NOMO-1 treated with DMSO at 0.1 percent for 48 hours (cell line): ENCODE measurements at regions not wholly inside any gene's neighbourhood (a gene's known extent, or its start where the extent isn't known, plus 50 kb on each side); places are given as distances from the start of the nearest gene placed in this dataset.

ENCODE experiments used
- DNase-seq: peaks from one replicate; lab custom pipeline; 2025; ENCODE audit not compliant: unreplicated experiment; lab: John Stamatoyannopoulos, UW

GRCh38 chr18:60965856-60966255 lies 367.4 kb upstream of the CDH20 start:
- no peak for DNase-seq

GRCh38 chr18:60966876-60967275 lies 366.4 kb upstream of the CDH20 start:
- DNase-seq = no peak

- DNase-seq = no peak
Observed at GRCh38 chr18:60975420-60975819, 357.8 kb upstream of the CDH20 start.

- no peak for DNase-seq
Observed at GRCh38 chr18:60976976-60977375, 356.3 kb upstream of the CDH20 start.

- no peak for DNase-seq
Observed at GRCh38 chr18:60978338-60978737, 354.9 kb upstream of the CDH20 start.

- DNase-seq = no peak
Observed at GRCh38 chr18:60980422-60981005, 352.7 kb upstream of the CDH20 start.

- DNase-seq = no peak
Observed at GRCh38 chr18:60981682-60982328, 351.4 kb upstream of the CDH20 start.

DNA sequence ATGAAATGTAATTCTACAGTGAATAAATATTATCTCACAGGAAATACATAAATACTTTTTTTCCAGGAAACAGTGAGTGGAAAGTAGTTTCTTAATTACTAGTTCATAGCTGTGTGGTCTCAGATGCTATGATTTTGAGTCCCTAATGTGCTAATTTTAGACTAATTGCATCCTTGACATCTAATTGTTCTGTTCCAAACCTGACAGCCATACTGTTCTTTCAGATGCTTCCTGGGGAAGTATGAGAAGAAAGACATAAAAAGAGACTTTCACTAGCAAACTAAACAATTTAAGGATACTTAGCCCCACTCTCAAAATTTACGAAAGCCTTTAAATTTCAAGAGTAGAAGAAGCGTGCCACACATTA lies 350.9 kb upstream of the CDH20 start:
- DNase-seq = no peak

DNA sequence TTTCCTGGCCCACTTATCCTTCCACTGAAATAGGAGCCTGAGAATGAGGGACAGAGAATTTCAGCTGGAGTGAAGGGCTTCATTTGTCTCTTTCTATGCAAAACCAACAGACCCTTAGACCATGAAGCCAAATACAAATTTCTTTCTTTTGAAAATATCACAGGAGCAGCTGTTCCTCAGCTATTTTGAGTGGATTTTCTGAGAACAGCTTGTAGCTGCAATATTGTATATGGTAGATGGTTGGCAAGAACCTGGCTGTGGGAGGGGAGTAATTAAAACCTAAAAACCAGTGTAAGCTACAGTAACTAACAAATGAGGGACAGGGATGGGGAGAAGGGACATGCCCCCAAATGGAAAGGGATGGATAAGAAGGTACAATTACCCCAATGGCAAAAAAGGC lies 350.3 kb upstream of the CDH20 start:
- no peak for DNase-seq

GRCh38 chr18:60984510-60984909 lies 348.7 kb upstream of the CDH20 start:
- DNase-seq = no peak

DNA sequence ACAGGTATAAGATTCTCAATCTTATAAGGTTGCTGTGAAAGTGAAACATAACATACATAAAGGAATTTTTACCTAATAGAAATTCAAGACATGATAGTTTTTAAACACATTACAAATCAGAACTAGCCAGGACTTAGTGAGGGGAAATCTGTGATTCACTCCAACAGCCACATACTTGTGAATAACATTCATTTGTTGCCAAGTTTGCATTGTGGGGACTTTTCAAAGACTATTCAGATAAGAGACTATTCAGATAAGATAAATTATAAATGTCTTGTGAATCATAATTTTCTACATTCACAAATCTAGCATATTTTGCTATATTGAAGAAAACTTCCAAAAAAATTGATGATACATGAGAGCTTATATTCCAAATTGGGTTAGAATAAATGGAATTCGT lies 345.3 kb upstream of the CDH20 start:
- no peak for DNase-seq

DNA sequence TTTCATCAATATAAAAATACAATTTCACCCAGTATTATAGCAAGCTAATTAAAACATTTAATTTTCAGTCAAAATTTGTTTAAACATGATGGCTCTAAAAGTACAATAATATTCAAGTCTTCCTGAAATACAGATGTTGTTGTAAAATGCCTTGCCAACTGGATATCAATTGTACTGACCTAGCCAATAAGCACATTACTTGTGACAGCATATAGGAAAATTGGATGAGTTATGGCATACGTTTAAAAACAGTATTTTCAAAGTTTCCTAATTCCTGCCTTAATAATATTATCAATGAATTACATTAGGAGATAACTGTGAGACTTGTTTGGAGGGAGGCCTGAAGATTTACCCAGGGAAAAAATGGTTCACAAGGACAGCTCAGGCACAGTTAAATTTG lies 336.9 kb upstream of the CDH20 start:
- no peak for DNase-seq

DNA sequence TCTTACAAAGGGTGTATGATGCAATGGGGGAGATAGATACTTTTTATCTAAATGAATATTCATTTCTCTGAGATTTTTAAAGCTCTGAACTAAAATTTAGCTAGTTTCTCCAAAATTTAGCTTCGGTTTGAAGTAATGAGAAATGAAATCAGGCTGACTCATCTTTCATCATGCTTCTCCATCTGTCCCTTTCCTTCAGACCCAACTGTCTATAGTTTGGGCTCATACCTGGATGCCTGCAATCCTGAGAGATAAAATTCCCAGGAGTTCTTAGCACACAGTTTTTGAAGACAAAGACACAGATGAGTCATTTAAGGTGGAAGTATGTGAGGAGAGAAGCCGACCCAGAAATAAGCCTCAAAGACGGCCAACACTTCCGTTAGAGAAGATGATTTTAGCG lies 336.4 kb upstream of the CDH20 start:
- DNase-seq = no peak

DNA sequence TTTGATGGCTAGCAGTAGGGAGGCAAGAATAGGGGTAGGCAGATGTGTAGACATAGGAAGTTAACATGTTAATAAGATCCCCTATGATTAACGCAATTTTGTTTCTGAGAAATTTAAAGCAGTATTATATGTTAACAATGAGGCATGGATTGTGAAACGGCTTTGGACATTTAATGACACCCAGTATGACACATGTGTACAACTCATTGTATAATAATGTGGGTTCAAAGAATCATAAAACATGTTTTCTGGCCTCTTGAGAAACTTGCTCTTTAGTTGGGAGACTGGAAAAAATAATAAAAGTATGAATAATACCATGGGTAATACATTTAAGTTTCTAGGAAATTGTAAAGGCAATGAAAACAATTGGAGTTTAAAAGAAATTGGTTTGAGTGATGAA lies 332.1 kb upstream of the CDH20 start:
- no peak for DNase-seq

- DNase-seq = no peak
Observed at GRCh38 chr18:61006687-61007224, 326.5 kb upstream of the CDH20 start.

DNA sequence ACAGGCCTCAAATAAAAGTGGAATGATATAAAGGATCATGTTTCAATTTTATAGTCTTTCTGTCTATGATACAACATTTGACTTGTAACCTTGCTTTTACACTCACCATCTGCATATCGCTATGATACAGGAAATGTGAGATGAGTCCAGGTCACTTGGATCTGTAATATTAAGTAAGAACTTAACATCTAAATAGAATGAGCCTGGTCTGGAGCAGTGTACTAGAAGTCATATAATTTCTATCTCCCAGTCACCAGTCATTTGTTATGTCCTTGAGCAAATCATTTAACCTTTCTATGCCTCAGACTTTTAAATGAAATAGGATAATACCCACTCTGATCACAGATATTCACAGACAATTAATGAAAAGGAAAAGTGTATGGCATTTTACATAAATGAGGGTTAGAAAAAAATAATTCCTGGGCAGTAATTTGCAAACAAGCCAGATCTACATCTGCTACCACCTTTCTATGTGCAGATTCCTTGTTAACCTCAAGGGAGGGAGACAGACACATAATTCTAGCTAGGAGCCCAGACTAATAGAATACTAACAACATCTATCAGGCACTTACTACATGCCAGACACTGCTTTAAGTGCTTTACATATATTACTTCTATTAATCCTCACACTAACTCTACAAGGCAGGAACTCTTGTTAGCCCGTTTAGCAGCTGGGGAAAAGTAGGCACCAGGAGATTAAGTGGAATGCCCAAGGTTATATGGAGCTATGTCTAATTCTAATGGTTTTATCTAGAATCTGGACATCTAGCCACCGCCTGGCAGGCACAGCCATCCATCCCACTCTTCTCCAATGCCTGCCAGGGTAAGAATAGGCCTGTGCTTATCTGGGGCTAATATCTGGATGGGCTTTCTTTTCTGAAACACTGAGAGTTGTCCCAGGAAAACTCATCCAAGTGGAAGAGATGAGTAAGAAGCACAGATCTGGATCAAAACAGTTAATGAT lies 313.6 kb upstream of the CDH20 start:
- no peak for DNase-seq

DNA sequence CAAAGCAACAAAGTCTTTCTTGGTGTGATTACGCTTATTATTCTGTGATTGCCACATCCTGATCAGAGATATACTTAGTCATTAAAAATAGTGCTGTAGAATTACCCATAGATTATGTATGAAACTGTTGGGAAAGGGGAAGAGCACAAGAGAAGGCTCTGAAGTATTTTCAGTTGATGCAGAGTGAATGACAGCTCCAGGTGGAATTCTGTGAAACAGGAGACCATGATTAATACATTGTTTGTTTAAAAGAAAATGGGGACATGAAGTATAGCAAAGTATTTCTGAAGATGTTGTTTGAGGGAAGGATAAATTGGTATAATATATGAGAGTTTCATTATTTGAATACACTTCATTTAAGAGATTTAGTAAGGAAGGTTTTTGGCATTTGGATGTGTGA lies 307.6 kb upstream of the CDH20 start:
- DNase-seq = no peak

- no peak for DNase-seq
Observed at GRCh38 chr18:61031626-61032025, 301.6 kb upstream of the CDH20 start.

DNA sequence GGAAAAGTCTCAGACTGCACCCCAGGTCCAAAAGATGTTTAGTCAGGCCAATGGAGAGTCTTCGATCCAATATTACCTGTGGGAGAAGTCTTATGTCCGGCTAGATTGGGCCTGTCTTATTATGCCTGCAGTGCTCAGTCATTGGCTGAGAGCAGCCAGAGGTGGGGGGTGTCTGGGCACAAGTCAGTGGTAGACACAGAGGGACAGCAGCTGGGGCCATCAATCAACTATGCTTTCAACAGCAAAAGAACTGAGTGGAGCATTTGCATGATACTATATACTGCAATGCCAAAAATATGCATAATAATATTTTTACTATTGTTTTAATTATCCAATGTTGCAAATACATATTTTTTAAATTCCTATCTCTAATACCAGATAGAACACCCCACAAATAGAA lies 298.6 kb upstream of the CDH20 start:
- no peak for DNase-seq

DNA sequence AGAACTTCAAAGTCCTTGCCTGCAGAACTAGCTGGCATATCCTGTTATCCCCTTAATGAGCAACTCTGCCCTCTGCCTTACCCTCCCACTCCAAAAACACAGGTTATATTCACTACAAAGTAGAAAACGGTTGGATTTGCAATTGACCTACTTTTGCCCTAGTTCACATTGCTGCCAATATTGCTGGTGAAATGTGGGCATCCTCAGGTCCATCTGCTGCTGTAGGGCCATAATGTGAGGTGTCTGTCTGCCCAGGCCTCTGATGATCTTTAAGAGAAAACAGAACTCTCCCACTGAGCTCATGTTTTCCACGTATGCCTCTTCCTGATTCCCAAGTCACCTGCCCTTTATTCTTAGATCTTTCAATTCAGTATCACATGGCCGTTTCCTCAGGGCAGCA lies 294.0 kb upstream of the CDH20 start:
- DNase-seq = no peak

DNA sequence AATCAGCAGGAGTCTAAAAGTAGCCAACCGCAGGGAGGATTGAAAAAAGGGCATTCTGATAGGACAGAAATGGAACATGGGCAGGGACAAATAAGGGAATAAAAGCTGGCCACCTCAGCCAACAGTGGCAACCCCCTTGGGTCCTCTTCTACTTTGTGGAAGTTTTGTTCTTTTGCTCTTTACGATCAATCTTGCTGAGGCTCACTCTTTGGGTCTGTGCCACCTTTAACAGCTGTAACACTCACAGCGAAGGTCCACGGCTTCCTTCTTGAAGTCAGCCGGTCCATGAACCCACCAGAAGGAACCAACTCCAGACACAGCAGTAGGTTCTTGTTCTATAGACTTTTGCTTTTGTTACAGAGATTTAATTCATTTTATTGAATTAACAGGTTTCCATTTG lies 285.4 kb upstream of the CDH20 start:
- DNase-seq = no peak

GRCh38 chr18:61057443-61057842 lies 275.8 kb upstream of the CDH20 start:
- no peak for DNase-seq
